GM10266 (cell line): ENCODE measurements at regions not wholly inside any gene's neighbourhood (a gene's known extent, or its start where the extent isn't known, plus 50 kb on each side); places are given as distances from the start of the nearest gene placed in this dataset.
"Not testable (repeated sequence)": the region's sequence is repeated elsewhere in the genome, so short reads cannot be mapped to it uniquely, and the experiment has no call there.

ENCODE experiments used
- DNase-seq: peaks from one replicate; pipeline ENCODE4 v3.0.0; 2012; ENCODE audit errors: extremely low spot score
- TF ChIP-seq, protein P1 (sequence below): IDR thresholded peaks from 2 replicates; pipeline ENCODE4 v1.5.1; 2012; ENCODE audit warnings: mild to moderate bottlenecking, low read depth; ENCODE audit not compliant: control insufficient read depth, insufficient read depth; ENCODE audit errors: missing control alignments

DNA sequence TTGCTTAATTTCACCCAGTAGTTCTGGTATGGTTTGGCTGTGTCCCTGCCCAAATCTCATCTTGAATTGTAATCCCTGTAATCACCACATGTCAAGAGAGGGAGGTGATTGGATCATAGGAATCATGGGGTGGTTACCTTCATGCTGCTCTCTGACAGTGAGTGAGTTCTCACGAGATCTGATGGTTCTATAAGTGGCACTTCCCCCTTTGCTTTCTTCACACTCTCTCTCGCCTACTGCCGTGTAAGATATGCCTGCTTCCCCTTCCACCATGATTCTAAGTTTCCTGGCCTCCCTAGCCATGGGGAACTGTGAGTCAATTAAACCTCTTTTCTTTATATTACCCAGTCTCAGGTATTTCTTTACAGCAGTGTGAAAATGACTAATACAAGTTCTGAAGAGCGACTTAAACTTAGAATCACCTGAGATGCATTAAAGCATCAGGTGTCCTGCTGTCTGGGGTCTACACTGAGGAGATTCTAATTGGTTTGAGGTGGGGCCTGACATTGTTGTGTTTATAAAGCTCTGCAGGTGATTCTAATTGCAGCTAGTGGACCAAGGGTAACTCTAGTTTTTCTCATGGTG lies 82.1 kb upstream of the DTNBP1 start:
- TF ChIP-seq, protein P1, sequence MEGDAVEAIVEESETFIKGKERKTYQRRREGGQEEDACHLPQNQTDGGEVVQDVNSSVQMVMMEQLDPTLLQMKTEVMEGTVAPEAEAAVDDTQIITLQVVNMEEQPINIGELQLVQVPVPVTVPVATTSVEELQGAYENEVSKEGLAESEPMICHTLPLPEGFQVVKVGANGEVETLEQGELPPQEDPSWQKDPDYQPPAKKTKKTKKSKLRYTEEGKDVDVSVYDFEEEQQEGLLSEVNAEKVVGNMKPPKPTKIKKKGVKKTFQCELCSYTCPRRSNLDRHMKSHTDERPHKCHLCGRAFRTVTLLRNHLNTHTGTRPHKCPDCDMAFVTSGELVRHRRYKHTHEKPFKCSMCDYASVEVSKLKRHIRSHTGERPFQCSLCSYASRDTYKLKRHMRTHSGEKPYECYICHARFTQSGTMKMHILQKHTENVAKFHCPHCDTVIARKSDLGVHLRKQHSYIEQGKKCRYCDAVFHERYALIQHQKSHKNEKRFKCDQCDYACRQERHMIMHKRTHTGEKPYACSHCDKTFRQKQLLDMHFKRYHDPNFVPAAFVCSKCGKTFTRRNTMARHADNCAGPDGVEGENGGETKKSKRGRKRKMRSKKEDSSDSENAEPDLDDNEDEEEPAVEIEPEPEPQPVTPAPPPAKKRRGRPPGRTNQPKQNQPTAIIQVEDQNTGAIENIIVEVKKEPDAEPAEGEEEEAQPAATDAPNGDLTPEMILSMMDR: no peak
- no peak for DNase-seq

DNA sequence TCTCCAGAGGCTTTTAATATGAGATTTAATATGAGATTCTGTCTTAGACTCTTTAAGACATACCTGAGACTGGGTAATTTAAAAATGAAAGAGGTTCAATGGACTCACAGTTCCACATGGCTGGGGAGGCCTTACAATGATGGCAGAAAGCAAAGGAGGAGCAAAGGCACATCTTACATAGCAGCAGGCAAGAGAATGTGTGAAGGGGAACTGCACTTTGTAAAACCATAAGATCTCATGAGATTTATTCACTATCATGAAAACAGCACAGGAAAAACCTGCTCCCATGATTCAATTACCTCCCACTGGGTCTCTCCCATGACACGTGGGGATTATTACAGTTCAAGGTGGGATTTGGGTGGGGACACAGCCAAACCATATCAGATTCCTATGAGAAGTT lies 79.2 kb upstream of the DTNBP1 start:
- DNase-seq: not testable (repeated sequence)

DNA sequence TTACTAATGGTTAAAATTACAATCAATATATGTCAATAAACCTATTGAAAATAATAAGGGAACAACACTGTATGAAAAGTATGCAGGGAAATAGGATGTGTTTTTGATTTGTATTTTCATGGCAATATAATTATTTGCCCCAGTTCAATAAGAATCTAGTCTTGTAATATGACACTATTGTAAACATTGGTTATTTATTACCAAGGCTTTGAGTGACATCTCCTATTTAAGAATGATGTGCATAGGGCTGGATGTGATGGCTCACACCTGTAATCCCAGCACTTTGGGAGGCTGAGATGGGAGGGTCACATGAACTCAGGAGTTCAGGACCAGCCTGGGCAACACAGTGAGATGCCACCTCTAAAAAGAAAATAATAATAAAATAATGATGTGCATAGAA lies 78.6 kb upstream of the DTNBP1 start:
- TF ChIP-seq, protein P1: no peak
- no peak for DNase-seq

DNA sequence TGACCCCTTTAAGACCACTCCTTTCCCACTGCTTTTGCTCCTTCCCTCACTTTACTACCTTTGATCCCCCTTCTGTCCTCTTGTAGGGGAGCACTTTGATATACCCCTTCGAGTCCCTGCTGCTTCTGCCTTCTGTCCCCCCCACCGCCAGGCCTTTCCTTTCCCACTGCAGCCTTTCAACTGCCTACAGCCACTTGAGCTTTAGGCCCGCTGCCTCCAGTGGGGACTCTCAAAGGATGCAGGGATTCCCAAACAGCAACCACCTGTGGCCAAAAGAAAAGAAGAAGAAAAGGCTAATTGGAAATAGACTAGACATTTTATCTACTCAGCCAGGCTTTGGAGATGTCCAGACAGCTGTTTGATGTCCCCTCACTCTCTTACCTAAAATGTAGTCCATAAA lies 77.0 kb upstream of the DTNBP1 start:
- no peak for DNase-seq
- TF ChIP-seq, protein P1: no peak

DNA sequence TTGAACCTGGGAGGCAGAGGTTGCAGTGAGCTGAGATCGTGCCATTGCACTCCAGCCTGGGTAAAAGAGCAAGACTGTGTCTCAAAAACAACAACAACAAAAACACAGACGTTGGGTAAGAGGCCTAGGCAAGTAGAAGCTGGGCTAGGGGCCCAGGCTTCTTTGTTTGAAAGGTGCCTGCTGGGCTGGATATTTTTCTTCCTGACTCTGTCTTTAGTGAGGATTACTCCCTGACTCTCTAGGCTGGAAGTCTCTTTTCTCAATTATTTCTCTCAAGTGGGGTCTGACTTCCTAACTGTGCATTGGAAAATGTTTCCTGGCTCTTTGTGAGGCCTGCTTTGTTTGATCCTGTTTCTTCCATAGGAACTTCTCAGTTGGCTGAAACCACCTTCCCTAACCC lies 76.5 kb upstream of the DTNBP1 start:
- no peak for DNase-seq
- TF ChIP-seq, protein P1: no peak

DNA sequence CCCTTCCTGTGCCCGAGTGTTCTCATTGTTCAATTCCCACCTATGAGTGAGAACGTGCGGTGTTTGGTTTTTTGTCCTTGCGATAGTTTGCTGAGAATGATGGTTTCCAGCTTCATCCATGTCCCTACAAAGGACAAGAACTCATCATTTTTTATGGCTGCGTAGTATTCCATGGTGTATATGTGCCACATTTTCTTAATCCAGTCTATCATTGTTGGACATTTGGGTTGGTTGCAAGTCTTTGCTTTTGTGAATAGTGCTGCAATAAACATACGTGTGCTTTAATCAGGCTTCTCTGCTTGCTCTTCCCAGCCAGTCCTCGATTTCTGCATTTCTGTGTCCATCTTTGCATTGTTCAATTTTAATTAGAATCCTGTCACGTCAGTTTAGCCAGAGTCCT lies 75.4 kb upstream of the DTNBP1 start:
- DNase-seq: not testable (repeated sequence)

DNA sequence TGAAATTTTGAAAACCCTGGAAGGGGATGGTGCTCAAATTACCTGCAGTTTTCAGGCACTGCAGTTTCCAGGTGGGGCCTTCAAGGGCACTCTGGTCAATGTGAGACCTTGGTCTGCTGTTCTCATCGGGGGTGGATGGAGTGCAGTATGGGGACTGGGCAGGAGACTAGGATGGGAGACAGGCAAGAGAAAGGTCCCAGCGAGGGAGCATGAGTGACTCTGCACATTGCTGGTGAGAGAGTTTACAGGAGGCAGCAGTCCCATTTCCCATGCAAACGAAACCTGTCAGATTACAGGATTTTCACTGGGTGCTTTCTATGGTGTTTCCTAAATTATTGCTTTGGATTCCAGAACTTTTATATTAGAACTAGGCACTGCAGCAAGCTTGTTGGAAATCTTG lies 73.5 kb upstream of the DTNBP1 start:
- no peak for DNase-seq
- TF ChIP-seq, protein P1: no peak

DNA sequence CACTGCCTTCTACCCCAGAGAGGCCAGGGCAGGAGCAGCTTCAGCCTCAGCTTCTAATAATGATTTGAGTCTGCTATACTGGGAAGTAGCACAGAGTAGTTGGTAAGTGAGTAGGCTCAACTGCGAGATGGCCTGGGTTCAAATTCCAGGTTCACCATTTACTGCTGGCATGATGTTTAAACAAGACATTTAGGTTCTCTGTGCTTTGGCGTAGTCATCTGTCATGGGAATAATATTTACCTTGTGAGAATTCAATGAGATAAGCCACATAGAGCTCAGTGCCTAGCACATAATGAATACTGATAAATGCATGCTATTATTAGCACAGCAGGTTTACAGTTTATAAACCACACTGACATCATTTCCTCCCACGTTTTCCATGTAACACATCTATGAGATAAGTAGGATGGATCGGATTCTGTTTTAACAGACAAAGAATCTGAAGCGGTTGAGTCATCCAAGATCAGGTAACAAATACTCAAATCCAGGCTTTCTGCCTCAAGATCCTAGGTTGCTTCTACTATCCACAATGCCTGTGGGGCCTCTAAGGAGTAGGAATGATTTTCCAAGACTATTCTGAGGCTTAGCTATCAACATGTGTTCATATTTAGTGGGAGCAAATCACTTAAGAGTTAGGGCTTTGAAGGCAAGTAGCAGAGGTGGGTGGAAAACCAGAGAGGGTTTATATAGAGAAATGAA lies 72.9 kb upstream of the DTNBP1 start:
- TF ChIP-seq, protein P1: no peak
- DNase-seq: no peak
